ENCODE measurements at regions not wholly inside any gene's neighbourhood (a gene's known extent, or its start where the extent isn't known, plus 50 kb on each side); places are given as distances from the start of the nearest gene placed in this dataset.

DNA sequence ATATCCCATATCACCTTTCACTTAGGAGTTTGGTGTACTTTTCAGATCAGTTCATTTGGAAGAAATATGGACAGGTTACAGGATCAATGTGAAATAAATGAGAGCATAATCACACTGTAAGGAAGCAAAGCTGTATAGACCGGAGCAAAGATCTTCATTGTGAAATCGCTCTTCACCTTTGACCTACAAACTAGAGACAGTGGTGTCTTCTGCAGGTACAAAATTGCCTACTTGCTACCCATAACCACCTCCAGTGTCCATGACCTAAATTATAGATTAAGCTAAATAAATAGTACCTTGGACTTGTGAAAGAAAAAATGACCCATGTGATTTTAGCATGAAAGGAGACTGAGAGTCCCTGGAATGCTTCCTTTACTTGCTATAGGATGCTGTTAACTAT lies 379.5 kb upstream of the SUCLG2 start (continued):
- TF ChIP-seq ZC3H11A (IDR thresholded peaks at IDR 0.05) (no peak), CBX2 (IDR thresholded peaks at IDR 0.05; ENCODE audit: borderline replicate concordance, low read depth) (no peak), ZSCAN20 (CRISPR knock-in tag; IDR thresholded peaks at IDR 0.05) (no peak), TP53 (CRISPR knock-in tag; IDR thresholded peaks at IDR 0.05) (no peak), HOXB13 (CRISPR knock-in tag; IDR thresholded peaks at IDR 0.05; ENCODE audit: low read depth) (no peak)
- TF ChIP-seq, protein P1, sequence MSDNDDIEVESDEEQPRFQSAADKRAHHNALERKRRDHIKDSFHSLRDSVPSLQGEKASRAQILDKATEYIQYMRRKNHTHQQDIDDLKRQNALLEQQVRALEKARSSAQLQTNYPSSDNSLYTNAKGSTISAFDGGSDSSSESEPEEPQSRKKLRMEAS (IDR thresholded peaks at IDR 0.05) = no peak

DNA sequence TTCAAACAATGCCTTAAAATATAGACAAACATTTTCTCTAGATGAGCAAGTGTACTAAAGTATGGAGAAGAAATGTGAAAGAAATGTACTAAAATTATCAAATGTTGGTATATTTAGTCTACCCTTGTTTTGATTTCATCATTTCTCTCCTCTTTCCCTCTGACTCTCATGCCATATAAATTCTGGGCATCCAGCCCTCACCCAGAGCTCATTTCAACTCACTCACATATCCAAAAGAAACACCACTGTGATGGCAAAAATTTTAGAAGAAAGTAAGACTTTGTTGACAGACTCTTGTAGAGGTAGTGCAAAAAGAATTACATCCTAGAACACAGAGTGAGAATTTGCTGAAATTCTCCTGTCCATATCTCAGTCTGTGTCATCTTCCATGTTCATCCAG lies 377.8 kb upstream of the SUCLG2 start:
- H3K9me3 ChIP-seq = no peaks in the 10 kb centered on the region
- ChIA-PET POLR2A (no interaction called here), CTCF (no interaction called here)
- FAIRE-seq (no peak), ATAC-seq (no peak), DNase-seq (ENCODE audit: low read depth in 1 of 2, low spot score in 1 of 2) (no peak)
- TF ChIP-seq MYC (IDR thresholded peaks at IDR 0.05; ENCODE audit: borderline replicate concordance, low read length) = no peak
- TF ChIP-seq, protein P2, sequence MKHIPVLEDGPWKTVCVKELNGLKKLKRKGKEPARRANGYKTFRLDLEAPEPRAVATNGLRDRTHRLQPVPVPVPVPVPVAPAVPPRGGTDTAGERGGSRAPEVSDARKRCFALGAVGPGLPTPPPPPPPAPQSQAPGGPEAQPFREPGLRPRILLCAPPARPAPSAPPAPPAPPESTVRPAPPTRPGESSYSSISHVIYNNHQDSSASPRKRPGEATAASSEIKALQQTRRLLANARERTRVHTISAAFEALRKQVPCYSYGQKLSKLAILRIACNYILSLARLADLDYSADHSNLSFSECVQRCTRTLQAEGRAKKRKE (CRISPR knock-in tag; IDR thresholded peaks at IDR 0.05; ENCODE audit: low read depth) = no peak
- TF ChIP-seq, protein P3, sequence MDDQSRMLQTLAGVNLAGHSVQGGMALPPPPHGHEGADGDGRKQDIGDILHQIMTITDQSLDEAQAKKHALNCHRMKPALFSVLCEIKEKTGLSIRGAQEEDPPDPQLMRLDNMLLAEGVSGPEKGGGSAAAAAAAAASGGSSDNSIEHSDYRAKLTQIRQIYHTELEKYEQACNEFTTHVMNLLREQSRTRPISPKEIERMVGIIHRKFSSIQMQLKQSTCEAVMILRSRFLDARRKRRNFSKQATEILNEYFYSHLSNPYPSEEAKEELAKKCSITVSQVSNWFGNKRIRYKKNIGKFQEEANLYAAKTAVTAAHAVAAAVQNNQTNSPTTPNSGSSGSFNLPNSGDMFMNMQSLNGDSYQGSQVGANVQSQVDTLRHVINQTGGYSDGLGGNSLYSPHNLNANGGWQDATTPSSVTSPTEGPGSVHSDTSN (IDR thresholded peaks at IDR 0.05) = no peak
- no peak for TF ChIP-seq CHD4 (IDR thresholded peaks at IDR 0.05; ENCODE audit: borderline replicate concordance)
- TF ChIP-seq FOSL2 (IDR thresholded peaks at IDR 0.05) = no peak
- no peak for TF ChIP-seq FOSL2 (CRISPR knock-in tag; IDR thresholded peaks at IDR 0.05)
- TF ChIP-seq HOXB5 (CRISPR knock-in tag; IDR thresholded peaks at IDR 0.05) = no peak
- no peak for TF ChIP-seq SMC3 (IDR thresholded peaks at IDR 0.05)
- no peak for TF ChIP-seq JUN (IDR thresholded peaks at IDR 0.05)
- no peak for TF ChIP-seq CBX2 (IDR thresholded peaks at IDR 0.05; ENCODE audit: borderline replicate concordance, low read depth)
- no peak for TF ChIP-seq KDM5A (IDR thresholded peaks at IDR 0.05)
- H3K4me2 ChIP-seq = no peak overlapping the region
- H3K4me1 ChIP-seq = no peaks in the 10 kb centered on the region
- H3K4me3 ChIP-seq = no peak overlapping the region
- no peak overlapping the region for H3K27ac ChIP-seq

DNA sequence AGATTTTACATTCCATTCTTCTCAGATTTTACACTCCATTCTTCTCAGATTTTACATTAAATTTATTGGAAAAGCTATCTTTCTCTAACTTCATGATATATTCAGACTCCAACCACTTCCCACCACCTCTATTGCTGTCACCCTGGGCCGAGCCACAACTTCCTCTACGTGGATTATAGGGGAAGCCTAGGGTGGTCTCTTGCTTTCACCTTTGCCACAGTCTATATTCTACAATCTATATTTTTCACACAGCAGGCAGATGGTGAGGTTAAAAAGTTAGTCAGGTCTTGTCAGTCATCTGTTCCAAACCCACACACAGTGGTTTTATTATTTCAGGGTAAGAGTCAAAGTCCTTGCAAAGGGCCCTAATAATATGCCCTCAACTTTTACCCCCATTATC lies 370.8 kb upstream of the SUCLG2 start:
- POLR2A ChIA-PET = no interaction called here
- FAIRE-seq = no peak
- TF ChIP-seq, protein P1 (IDR thresholded peaks at IDR 0.05) = no peak
- TF ChIP-seq ZFP36 (IDR thresholded peaks at IDR 0.05; ENCODE audit: borderline replicate concordance, partially characterized antibody) (no peak), ESRRA (IDR thresholded peaks at IDR 0.05; ENCODE audit: borderline replicate concordance, low read length) (no peak), POLR2AphosphoS2 (conservative IDR thresholded peaks at IDR 0.05; ENCODE audit: low read length) (no peak), MAZ (IDR thresholded peaks at IDR 0.05; ENCODE audit: borderline replicate concordance, low read depth, low read length) (no peak)

DNA sequence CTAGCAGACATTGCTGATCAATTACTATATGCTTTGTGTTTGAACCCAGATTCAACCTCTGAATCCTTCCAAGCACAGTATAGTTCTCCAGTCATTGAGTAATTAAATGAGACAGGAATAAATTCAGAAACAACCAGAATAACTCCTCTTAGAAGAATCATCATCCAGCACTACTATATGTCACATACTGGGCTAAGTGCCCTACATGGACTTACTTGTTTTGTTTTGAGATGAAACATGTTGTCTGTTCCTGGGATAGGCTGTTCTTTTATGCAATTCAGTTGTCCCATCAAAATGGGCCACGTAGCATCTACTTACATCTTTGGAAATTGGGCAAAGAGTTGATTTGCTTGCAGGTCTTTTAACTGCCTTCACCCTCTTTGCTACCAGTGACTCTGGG lies 365.5 kb upstream of the SUCLG2 start:
- TF ChIP-seq HOXB5 (CRISPR knock-in tag; IDR thresholded peaks at IDR 0.05) (no peak), HEYL (CRISPR knock-in tag; IDR thresholded peaks at IDR 0.05) (no peak)
- TF ChIP-seq, protein P4, sequence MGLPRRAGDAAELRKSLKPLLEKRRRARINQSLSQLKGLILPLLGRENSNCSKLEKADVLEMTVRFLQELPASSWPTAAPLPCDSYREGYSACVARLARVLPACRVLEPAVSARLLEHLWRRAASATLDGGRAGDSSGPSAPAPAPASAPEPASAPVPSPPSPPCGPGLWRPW (IDR thresholded peaks at IDR 0.05) = no peak
- no peaks in the 10 kb centered on the region for H3K9me3 ChIP-seq
- CTCF ChIA-PET = no interaction called here
- FAIRE-seq = no peak
- H3K4me1 ChIP-seq = no peaks in the 10 kb centered on the region
- no peak for ATAC-seq
- POLR2A ChIA-PET = no interaction called here
- H3K4me3 ChIP-seq = no peak overlapping the region
- WGBS (ENCODE audit: missing lambda C conversion rate) = 7% methylated on average over 1 of the region's 1 CpG
- H3K27ac ChIP-seq = no peak overlapping the region
- H3K4me2 ChIP-seq = no peak overlapping the region
- DNase-seq (ENCODE audit: low read depth in 1 of 2, low spot score in 1 of 2) = no peak

More for the DNA sequence above, 370.8 kb upstream of the SUCLG2 start:
- DNase-seq (ENCODE audit: low read depth in 1 of 2, low spot score in 1 of 2) (no peak), ATAC-seq (no peak)
- CTCF ChIA-PET = no interaction called here
- H3K27ac ChIP-seq = no peak overlapping the region
- H3K4me3 ChIP-seq = no peak overlapping the region
- H3K9me3 ChIP-seq = no peaks in the 10 kb centered on the region
- H3K4me1 ChIP-seq = no peaks in the 10 kb centered on the region
- H3K4me2 ChIP-seq = no peak overlapping the region
- WGBS (ENCODE audit: missing lambda C conversion rate) = 2% methylated on average over 2 of the region's 2 CpGs

Measured in A549 (cell line).